ENCODE measurements at regions not wholly inside any gene's neighbourhood (a gene's known extent, or its start where the extent isn't known, plus 50 kb on each side); places are given as distances from the start of the nearest gene placed in this dataset.

DNA sequence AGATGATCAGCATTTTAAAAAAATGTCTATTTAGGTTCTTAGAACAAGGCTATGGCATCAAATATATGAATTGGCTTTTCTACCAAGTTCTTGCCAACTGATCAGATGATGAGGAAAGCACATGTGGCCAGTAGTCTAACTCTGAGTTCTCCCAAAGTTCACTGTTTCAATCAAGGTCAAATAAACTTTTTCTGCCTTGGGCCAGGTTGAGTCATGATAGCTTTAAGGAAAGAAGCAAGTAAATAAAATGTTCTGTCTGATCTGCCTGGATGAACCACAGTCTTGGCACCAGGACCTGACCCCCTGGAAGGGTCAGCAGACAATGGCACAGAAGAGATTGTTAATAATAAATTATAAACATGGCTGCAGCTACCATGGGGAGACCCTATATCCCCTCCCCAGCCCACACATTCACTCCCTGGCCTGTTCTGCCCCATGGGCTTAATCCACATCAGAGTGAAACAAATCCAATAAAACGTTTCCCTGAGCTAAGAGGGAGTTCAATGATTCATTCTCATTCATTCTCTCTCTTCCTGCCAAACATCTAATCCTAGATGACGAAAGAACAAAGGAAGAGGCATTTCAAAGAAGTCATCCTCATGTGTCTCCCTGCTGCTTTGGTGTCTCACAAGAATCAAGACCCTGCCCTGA is 661.6 kb downstream of the DHX35 start:
- no peak for TF ChIP-seq POLR2A (IDR thresholded peaks at IDR 0.05)
- TF ChIP-seq, protein P1, sequence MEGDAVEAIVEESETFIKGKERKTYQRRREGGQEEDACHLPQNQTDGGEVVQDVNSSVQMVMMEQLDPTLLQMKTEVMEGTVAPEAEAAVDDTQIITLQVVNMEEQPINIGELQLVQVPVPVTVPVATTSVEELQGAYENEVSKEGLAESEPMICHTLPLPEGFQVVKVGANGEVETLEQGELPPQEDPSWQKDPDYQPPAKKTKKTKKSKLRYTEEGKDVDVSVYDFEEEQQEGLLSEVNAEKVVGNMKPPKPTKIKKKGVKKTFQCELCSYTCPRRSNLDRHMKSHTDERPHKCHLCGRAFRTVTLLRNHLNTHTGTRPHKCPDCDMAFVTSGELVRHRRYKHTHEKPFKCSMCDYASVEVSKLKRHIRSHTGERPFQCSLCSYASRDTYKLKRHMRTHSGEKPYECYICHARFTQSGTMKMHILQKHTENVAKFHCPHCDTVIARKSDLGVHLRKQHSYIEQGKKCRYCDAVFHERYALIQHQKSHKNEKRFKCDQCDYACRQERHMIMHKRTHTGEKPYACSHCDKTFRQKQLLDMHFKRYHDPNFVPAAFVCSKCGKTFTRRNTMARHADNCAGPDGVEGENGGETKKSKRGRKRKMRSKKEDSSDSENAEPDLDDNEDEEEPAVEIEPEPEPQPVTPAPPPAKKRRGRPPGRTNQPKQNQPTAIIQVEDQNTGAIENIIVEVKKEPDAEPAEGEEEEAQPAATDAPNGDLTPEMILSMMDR (IDR thresholded peaks at IDR 0.05), result no peak

All from body of pancreas (tissue), 4 donors.